Adrenal gland (tissue), 5 donors: ENCODE measurements at regions not wholly inside any gene's neighbourhood (a gene's known extent, or its start where the extent isn't known, plus 50 kb on each side); places are given as distances from the start of the nearest gene placed in this dataset.

Experiments
- POLR2A ChIP-seq, 2 donors: fragments of 450-650 bp; IDR thresholded peaks; one replicate each; pipeline ENCODE4 v1.6.1; 2017; ENCODE audit warnings: antibody characterized with exemption in 2 of 2, mild to moderate bottlenecking in 2 of 2, moderate library complexity in 1 of 2
- TF ChIP-seq, protein P1 (sequence below), 6 experiments: fragments of 450-650 bp in 4 of 6; fragments of 200-600 bp in 2 of 6; sonication (generic) in 1 of 6; IDR thresholded peaks; 1 replicate in 5 of 6; 2 replicates in 1 of 6; pipeline versions ENCODE4 v1.5.1 to v1.8.0; 2016 to 2021; ENCODE audit warnings: antibody characterized with exemption in 6 of 6, mild to moderate bottlenecking in 2 of 6, moderate library complexity in 1 of 6
- donor health status: DM: no; HTN: no; CAD: no.

DNA sequence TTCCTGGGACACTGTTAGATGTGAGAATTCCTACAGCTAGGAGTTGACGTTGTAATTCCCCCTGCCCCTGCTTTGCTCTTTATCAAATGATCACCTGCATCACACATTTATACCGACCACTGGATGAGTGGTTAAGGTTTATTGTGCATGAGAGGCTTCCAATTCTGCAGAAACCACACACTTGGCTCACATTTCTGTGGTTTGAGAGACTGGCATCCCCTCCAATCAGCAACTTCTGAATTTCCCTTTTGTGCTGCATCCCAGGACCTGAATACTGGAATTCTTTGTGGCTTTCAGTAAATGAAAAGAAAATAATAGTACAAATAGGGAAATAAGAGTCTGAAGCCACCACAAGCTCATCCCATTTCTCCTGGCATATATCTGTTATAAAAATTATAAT lies 628.7 kb upstream of the PIK3C3 start:
- TF ChIP-seq, protein P1, sequence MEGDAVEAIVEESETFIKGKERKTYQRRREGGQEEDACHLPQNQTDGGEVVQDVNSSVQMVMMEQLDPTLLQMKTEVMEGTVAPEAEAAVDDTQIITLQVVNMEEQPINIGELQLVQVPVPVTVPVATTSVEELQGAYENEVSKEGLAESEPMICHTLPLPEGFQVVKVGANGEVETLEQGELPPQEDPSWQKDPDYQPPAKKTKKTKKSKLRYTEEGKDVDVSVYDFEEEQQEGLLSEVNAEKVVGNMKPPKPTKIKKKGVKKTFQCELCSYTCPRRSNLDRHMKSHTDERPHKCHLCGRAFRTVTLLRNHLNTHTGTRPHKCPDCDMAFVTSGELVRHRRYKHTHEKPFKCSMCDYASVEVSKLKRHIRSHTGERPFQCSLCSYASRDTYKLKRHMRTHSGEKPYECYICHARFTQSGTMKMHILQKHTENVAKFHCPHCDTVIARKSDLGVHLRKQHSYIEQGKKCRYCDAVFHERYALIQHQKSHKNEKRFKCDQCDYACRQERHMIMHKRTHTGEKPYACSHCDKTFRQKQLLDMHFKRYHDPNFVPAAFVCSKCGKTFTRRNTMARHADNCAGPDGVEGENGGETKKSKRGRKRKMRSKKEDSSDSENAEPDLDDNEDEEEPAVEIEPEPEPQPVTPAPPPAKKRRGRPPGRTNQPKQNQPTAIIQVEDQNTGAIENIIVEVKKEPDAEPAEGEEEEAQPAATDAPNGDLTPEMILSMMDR (IDR thresholded peaks at IDR 0.05), result no peak
- no peak for TF ChIP-seq POLR2A (IDR thresholded peaks at IDR 0.05)
